ENCODE measurements at regions not wholly inside any gene's neighbourhood (a gene's known extent, or its start where the extent isn't known, plus 50 kb on each side); places are given as distances from the start of the nearest gene placed in this dataset.
"Not testable (repeated sequence)": the region's sequence is repeated elsewhere in the genome, so short reads cannot be mapped to it uniquely, and the experiment has no call there.

DNA sequence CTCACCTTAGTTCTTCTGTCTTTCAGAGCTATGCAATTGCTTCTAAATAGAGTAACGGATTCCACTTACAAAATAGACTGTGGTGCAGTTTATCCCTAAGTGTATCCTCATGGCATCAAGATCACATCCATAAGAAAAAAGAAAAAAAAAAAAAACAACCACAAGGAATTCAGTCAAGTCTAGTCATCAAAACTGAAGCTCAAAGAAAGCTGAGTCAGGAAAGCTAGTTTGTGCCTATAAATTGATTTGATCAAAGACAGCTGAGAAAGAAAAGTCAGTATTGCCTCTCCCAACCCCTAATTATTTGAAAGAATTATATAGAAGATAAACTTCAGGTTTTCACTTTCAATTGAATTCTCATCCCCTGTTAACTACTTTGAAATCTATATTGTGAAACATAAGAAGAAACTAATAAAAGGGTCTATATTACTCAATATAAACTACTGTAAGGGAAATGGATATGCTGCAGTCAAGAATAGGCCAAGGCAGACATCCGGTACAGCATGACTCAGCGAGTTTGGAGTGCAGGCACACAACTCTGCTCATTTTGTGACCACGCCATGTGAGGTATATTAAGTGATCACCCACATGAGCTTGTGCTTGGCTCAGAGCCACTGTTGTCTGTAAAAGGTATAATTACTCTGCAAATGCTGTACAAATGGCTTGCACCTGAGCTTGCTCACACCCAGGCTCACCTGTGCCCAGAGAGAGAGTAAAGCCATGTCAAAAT is 568.1 kb upstream of the CRIM1 start:
- DNase-seq = no peak

- no peak for DNase-seq
Measured at GRCh38 chr2:35785564-35785963, 570.0 kb upstream of the CRIM1 start.

- no peak for DNase-seq
Measured at GRCh38 chr2:35784777-35785176, 570.8 kb upstream of the CRIM1 start.

GRCh38 chr2:35783723-35784122 is 571.9 kb upstream of the CRIM1 start:
- DNase-seq = no peak

DNA sequence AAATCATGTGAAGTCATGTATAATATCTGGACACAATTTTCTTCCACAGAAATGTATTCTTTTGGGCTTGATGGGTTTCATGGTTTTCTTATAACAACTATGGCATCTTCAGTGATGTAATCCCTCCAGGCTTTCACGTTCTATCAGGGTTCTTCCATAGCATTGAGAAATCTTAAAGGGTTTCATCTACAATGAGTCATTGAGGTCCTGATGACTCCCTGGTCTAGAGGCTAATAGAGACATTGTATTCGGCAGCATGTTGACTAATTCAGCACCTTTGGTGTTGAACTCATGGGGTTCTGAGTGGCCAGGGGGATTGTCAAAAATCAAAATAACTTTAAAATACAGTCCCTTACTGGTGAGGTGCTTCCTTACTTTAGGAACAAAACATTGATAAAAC is 614.0 kb upstream of the CRIM1 start:
- no peak for DNase-seq

- DNase-seq = no peak
Measured at GRCh38 chr2:35731674-35732073, 623.9 kb upstream of the CRIM1 start.

GRCh38 chr2:35714883-35715282 is 640.7 kb upstream of the CRIM1 start:
- DNase-seq = no peak

GRCh38 chr2:35708411-35708923 is 647.1 kb upstream of the CRIM1 start:
- DNase-seq = no peak

DNA sequence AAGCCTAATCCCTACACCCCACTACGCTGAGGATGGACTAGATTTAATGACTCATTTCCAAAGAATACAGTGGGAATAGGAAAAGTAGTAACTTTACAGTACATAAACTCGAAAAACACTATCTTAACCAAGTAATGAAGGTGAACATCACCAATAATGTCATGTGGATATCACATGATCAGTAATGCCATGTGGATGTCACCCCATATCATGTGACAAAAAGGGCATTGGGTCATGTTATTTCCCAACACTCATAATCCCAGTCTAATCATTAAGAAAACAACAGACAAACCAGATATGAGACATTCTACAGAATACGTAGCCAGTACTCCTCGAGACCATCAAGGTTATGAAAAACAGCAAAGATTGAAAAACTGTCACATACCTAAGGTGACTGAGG is 667.3 kb upstream of the CRIM1 start:
- DNase-seq = no peak

DNA sequence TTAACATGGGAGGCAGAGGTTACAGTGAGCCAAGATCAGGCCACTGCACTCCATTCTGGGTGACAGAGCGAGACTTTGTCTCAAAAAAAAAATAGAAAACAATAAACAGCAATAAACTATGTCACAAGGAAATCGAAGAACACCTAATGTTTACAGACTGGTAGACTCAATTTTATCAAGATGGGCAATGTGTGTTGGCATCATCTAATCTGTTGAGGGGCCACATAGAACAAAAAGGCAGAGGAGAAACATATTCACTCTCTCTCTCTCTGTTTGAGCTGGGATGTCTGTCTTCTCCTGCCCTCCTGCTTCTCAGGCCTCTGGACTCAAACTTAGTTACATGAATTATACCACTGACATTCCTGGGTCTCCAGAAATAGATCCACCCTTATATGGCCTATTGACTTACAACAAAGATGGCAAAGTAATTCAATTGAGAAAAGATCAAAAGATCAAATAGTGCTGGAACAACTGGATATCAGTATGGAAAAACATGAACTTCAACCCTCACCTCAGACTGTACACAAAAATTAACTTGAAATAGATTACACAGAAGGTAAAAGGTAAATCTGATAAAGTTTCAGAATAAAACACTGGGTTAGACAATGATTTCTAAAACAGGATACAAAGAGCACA is 703.8 kb upstream of the CRIM1 start:
- DNase-seq = no peak

DNA sequence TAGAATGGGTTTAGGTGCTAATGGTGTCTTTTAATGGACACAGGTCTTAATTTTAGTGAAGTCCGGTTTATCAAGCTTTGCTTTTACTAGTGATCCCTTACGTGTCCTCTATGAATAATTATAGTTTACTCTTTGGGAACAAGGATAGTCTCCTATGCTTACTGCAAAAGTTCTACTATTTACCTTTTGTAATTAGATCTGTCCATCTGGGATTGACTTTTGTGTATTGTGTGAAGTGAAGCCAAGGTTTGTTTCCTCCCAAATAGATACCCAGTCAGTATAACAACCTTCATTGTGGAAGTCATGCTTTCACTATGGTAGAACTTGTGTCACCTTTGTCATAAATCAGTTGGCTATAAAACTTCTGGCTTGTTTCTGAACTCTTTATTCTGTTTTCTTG is 740.9 kb upstream of the CRIM1 start:
- DNase-seq = no peak

- no peak for DNase-seq
Measured at GRCh38 chr2:35606394-35606793, 749.2 kb upstream of the CRIM1 start.

DNA sequence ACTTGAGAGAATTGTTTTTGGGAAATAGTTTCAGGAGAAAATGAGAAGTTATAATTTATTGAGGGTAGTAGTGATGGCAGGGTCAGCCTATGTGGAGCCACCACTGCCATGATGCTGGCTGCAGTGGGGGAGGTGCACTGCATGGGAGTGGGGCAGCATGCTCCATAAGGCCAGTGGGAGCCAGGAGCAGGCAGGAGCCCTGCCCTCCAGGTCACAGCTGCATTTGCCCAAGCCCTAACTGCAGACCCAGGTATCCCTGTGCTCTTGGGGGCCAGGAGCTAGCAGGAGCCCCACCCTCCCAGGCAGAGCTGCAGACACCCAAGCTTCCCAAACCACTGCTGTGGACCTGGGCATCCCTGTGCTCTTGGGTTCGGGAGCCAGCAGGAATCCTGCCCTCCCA is 757.3 kb upstream of the CRIM1 start:
- DNase-seq = no peak

- DNase-seq = no peak
Measured at GRCh38 chr2:35591886-35592285, 763.7 kb upstream of the CRIM1 start.

DNA sequence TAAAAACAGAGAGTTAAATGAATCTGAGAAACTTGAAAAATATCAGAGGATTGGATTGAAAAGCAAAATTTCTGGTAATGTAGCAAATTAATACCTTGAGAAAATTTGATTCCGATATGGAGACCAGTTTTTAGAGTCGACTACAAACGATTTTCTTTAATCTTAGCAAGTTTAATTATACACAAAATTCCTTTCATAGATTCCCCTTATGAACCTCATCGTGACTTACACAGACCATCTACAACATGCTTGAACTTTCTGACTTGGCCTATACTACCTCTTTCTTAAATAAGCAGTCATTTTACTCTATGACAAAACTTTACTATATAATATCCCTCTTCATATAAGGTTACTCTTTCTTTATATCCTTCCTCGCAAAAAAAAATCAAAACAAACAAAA is 769.6 kb upstream of the CRIM1 start:
- DNase-seq = no peak

DNA sequence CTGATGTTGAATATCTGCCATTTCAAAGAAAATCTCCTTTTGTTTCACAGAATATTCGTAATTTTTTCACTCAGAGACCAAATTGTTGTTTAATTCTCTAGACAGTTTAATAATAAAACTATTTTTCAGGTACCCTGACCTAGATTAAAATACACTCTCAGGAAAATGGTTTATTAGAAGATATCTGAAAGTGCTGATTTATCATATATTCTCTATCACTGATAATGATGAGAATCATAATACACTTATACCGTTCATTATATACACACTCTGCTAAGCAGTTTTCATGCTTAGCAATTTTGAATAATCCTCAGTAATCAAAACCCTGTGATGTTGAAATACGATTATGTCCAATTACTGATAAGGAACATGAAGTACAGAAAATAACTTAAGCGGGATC is 772.9 kb upstream of the CRIM1 start:
- no peak for DNase-seq

GRCh38 chr2:35580956-35581355 is 774.6 kb upstream of the CRIM1 start:
- DNase-seq = no peak

- DNase-seq = not testable (repeated sequence)
Measured at GRCh38 chr2:35568574-35568973, 787.0 kb upstream of the CRIM1 start.

GRCh38 chr2:35562488-35562887 is 793.1 kb upstream of the CRIM1 start:
- DNase-seq = no peak

GRCh38 chr2:35548171-35548570 is 807.4 kb upstream of the CRIM1 start:
- DNase-seq = no peak

DNA sequence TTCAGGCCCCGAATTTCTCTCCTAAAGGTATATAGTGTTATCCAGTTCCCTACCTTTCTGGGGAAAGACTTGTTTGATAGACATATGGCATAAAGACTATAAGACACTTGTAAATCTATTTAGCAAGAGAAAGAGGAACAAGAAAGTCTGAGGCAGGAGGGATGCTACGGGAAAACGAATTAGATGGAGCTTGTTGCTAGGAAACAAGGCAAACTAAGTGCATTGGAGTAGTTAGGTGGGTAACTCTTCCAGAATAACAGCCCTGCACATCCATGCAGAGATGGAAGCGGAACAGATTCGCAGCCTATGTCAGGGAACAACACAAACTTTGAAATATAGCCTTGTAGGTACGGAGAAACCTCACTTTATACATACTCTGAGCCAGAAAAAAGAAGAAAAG is 810.3 kb upstream of the CRIM1 start:
- DNase-seq = no peak

GRCh38 chr2:35538796-35539195 is 816.8 kb upstream of the CRIM1 start:
- no peak for DNase-seq

DNA sequence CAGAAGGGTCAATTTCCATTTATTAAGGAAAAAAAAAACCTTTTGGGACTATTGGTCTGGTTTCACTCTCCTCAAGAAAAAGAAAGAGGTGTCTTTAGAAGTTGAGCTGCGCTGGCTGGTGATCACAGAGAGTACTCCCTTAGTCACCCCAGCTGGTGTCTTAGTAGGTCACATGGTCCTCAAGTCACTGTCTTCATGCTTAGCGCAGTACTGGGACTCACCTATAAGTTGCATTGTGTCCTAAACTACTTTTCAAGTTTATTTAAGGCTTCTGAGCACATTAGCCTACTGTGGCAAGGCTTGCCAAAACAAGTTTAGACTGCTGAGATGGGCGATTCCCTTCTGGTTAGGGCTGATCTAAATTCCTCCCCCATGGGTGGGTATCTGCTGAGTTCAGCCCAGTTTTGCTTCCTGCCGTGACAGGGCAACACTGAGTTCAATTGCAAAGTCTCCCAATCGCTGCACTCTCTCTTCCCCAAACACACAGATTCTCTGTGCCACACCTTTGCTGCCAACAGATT is 824.9 kb upstream of the CRIM1 start:
- no peak for DNase-seq

- DNase-seq = no peak
Measured at GRCh38 chr2:35526741-35527140, 828.8 kb upstream of the CRIM1 start.

DNA sequence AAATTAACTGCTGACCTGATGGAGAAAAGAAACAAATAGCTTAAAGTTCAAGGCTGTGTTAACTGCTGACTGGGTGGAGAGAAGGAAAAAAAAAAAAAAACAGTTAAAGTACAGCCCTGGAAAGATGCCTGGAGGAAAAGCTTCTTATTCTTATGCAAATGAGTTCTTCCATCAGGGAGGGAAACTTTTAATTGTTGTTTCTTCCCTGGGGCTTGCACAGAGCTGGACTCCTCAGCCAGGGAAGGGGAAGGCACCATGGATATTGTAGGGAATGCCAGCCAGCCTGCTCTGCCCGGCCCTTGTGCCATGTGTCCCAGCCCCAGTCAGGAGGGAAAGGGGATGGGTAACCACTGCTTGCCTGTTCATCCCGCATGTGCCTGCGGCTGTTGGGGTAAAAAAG is 833.1 kb upstream of the CRIM1 start:
- DNase-seq = no peak
